Suprapubic skin (tissue), 4 donors: ENCODE measurements at regions not wholly inside any gene's neighbourhood (a gene's known extent, or its start where the extent isn't known, plus 50 kb on each side); places are given as distances from the start of the nearest gene placed in this dataset.

Source experiments
- DNase-seq, 2 donors: peaks; one replicate each; pipeline ENCODE4 v3.0.0-alpha.2; 2019; ENCODE audit warnings: low spot score in 2 of 2
- H3K27ac ChIP-seq: fragments of 200-600 bp; sonication (generic); one replicate; pipeline ENCODE4 v1.5.1; 2019
- H3K27me3 ChIP-seq: fragments of 200-600 bp; sonication (generic); one replicate; pipeline ENCODE4 v1.5.1; 2019
- H3K36me3 ChIP-seq: fragments of 200-600 bp; sonication (generic); one replicate; pipeline ENCODE4 v1.5.1; 2019
- H3K4me1 ChIP-seq: fragments of 200-600 bp; sonication (generic); one replicate; pipeline ENCODE4 v1.5.1; 2019
- H3K4me3 ChIP-seq: fragments of 200-600 bp; sonication (generic); one replicate; pipeline ENCODE4 v1.5.1; 2019; ENCODE audit warnings: mild to moderate bottlenecking
- H3K9me3 ChIP-seq: fragments of 200-600 bp; sonication (generic); one replicate; pipeline ENCODE4 v1.5.1; 2019
- CTCF ChIP-seq, 2 donors: fragments of 200-600 bp in 1 of 2; fragments of 450-650 bp in 1 of 2; sonication (generic) in 1 of 2; IDR thresholded peaks; one replicate each; pipeline ENCODE4 v1.5.1; 2016 to 2019; ENCODE audit warnings: antibody characterized with exemption in 2 of 2, mild to moderate bottlenecking in 1 of 2, moderate library complexity in 1 of 2
- EP300 ChIP-seq: sonication (generic); formaldehyde crosslinking; IDR thresholded peaks from one replicate; pipeline ENCODE4 v1.6.1; 2017; ENCODE audit warnings: antibody characterized with exemption
- POLR2A ChIP-seq, 2 donors: fragments of 450-650 bp; IDR thresholded peaks; one replicate each; pipeline ENCODE4 v1.6.1; 2017; ENCODE audit warnings: antibody characterized with exemption in 2 of 2, mild to moderate bottlenecking in 2 of 2, moderate library complexity in 2 of 2
- POLR2AphosphoS5 ChIP-seq, 3 donors: sonication (generic); formaldehyde crosslinking; IDR thresholded peaks; one replicate each; pipeline ENCODE4 v1.6.1; 2017; ENCODE audit warnings: antibody characterized with exemption in 3 of 3
- WGBS: methylation state at CpG from one replicate; pipeline ENCODE4 v1.1.5; 2018; 5-methylcytosine and 5-hydroxymethylcytosine counted together

DNA sequence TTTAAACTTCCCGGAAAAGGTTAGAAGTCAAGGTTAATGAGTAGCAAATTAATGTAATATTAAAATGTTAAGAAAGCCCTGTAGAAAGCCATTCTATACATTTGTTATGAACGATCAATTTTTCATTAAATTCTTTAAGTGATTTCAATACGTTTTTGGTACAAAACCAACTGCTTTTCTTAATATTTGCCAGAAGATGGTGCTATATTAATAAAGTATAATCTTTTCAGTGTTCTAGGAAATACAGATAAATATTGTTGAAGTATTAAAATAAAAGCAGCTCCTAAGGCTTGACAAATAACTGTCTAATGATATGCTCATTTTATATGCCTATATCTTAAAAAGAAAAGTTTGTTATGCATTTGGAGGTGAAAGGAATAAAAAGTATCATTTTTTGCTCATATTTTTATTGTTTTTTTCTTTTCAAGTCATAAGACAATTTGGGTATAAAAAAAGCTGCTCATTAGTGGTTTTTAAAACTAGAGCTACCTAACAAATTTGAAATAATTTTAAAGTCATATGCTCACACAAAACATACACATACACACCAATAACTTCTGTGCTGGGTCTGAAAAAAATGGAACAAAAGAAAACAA, 130.3 kb upstream of the POT1 start:
- Histone ChIP-seq H3K27me3 (no peaks in the 10 kb centered on the region), H3K36me3 (no peaks in the 10 kb centered on the region), H3K4me3 (no peak overlapping the region), H3K27ac (no peak overlapping the region), H3K4me1 (no peaks in the 10 kb centered on the region), H3K9me3 (no peaks in the 10 kb centered on the region)
- no peak for DNase-seq
- 31% methylated on average over 3 of the region's 3 CpGs for WGBS
- TF ChIP-seq POLR2AphosphoS5 (IDR thresholded peaks at IDR 0.05) (no peak), CTCF (IDR thresholded peaks at IDR 0.05) (no peak), POLR2A (IDR thresholded peaks at IDR 0.05) (no peak), EP300 (no peak)

- Histone ChIP-seq H3K27me3 (no peaks in the 10 kb centered on the region), H3K27ac (no peak overlapping the region), H3K36me3 (no peaks in the 10 kb centered on the region), H3K4me1 (no peaks in the 10 kb centered on the region), H3K9me3 (no peaks in the 10 kb centered on the region), H3K4me3 (no peak overlapping the region)
- DNase-seq = no peak
- 64% methylated on average over 3 of the region's 3 CpGs for WGBS
- no peak for TF ChIP-seq POLR2AphosphoS5 (IDR thresholded peaks at IDR 0.05)
- TF ChIP-seq EP300 = no peak
Measured at GRCh38 chr7:125057963-125058362, 128.3 kb upstream of the POT1 start.

DNA sequence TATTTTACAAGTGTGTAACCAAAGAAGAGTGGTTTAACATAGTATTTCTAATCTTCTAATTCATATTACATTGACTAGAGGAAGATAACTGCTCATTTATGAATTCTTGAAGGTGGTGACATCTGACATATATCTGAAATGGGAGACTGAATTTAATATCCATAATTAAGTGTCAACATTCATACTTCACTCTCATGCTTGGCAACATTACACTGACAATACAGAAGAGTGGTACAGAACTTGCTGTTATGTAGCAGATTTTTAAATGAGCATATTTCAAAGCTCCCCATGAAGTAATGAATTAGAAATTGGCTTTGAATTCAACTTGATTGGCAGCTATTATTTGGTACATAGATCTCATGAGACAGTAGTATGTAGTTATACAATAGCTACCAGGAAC, 125.8 kb upstream of the POT1 start:
- no peaks in the 10 kb centered on the region for H3K27me3 ChIP-seq
- no peak for TF ChIP-seq CTCF (IDR thresholded peaks at IDR 0.05)
- TF ChIP-seq POLR2AphosphoS5 (IDR thresholded peaks at IDR 0.05) = no peak
- TF ChIP-seq EP300 = no peak
- no peak for TF ChIP-seq POLR2A (IDR thresholded peaks at IDR 0.05)
- DNase-seq = no peak
- no peak overlapping the region for H3K4me3 ChIP-seq
- no peaks in the 10 kb centered on the region for H3K9me3 ChIP-seq
- no peaks in the 10 kb centered on the region for H3K4me1 ChIP-seq
- H3K36me3 ChIP-seq = no peaks in the 10 kb centered on the region
- no peak overlapping the region for H3K27ac ChIP-seq

DNA sequence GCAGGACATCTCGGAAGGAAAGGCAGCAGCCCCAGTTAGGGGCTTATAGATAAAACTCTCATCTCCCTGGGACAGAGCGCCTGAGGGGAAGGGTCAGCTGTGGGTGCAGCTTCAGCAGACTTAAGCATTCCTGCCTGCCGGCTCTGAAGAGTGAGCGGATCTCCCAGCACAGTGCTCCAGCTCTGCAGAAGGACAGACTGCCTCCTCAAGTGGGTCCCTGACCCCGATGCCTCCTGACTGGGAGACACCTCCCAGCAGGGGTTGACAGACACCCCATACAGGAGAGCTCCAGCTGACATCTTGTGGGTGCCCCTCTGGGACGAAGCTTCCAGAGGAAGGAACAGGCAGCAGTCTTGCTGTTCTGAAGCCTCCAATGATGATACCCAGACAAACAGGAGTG, 117.1 kb upstream of the POT1 start:
- Histone ChIP-seq H3K4me3 (no peak overlapping the region), H3K27ac (no peak overlapping the region), H3K36me3 (no peaks in the 10 kb centered on the region), H3K9me3 (no peaks in the 10 kb centered on the region), H3K4me1 (no peaks in the 10 kb centered on the region), H3K27me3 (no peaks in the 10 kb centered on the region)
- 100% methylated on average over 2 of the region's 6 CpGs for WGBS
- no peak for DNase-seq
- TF ChIP-seq EP300 = no peak
- TF ChIP-seq POLR2AphosphoS5 (IDR thresholded peaks at IDR 0.05) = no peak
- TF ChIP-seq CTCF (IDR thresholded peaks at IDR 0.05) = no peak
- no peak for TF ChIP-seq POLR2A (IDR thresholded peaks at IDR 0.05)

DNA sequence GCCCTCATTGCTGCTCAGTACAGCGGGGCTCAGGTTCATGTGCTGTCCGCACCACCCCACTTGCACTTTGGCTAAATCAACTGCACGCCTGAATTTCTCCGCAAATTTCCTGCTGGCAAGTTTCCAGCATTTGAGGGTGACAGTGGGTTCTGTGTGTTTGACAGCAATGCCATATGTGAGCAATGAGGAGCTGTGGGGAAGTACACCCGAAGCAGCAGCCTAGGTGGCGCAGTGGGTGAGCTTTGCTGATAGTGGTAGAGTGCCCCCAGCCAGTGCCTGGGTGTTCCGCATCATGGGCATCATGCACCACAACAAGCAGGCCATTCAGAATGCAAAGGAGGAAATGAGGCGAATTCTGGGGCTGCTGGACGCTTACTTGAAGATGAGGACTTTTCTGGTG, 103.9 kb upstream of the POT1 start:
- 73% methylated on average over 9 of the region's 9 CpGs for WGBS
- Histone ChIP-seq H3K4me1 (no peaks in the 10 kb centered on the region), H3K4me3 (no peak overlapping the region), H3K27me3 (no peaks in the 10 kb centered on the region), H3K9me3 (no peaks in the 10 kb centered on the region), H3K27ac (no peak overlapping the region), H3K36me3 (no peaks in the 10 kb centered on the region)
- no peak for TF ChIP-seq POLR2AphosphoS5 (IDR thresholded peaks at IDR 0.05)
- no peak for TF ChIP-seq POLR2A (IDR thresholded peaks at IDR 0.05)
- no peak for TF ChIP-seq CTCF (IDR thresholded peaks at IDR 0.05)
- TF ChIP-seq EP300 = no peak
- no peak for DNase-seq

DNA sequence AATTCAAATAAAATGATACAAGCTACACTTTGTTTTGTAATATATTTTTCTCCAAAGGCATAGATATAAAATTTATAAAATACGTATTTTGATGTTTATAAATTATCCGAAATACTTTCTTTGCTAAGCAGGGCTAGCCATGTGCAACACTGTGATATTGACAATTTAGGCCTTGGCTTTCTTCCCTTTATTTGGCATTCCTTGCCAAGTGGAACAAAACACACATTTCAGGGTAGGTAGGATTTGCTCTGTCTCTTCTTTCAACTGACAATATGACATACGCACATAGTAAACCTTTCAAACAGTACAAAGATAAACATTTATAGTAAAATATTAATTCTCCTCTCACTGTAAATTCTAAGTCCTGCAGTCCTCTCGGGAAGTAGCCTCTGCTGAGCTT, 103.3 kb upstream of the POT1 start:
- no peaks in the 10 kb centered on the region for H3K27me3 ChIP-seq
- H3K9me3 ChIP-seq = no peaks in the 10 kb centered on the region
- no peaks in the 10 kb centered on the region for H3K36me3 ChIP-seq
- no peak for DNase-seq
- no peaks in the 10 kb centered on the region for H3K4me1 ChIP-seq
- no peak overlapping the region for H3K27ac ChIP-seq
- H3K4me3 ChIP-seq = no peak overlapping the region
- WGBS = 47% methylated on average over 4 of the region's 4 CpGs
- TF ChIP-seq CTCF (IDR thresholded peaks at IDR 0.05) (no peak), EP300 (no peak), POLR2A (IDR thresholded peaks at IDR 0.05) (no peak), POLR2AphosphoS5 (IDR thresholded peaks at IDR 0.05) (no peak)
